IMR-90 (cell line): ENCODE measurements at regions not wholly inside any gene's neighbourhood (a gene's known extent, or its start where the extent isn't known, plus 50 kb on each side); places are given as distances from the start of the nearest gene placed in this dataset.

ENCODE experiments used
- ATAC-seq: fragments of 200-7000 bp; cut with Tn5 transposase; 2 replicates; pipeline ENCODE4 v1.9.1; 2020; ENCODE audit warnings: low read depth, mild to moderate bottlenecking, moderate library complexity
- BruUV-seq: library from RNA; stranded (reverse); fragments of 400-500 nt; replicated peaks from 2 replicates; lab custom pipeline; 2021; lab: Mats Ljungman, UMichigan
- CTCF ChIA-PET: fragments of 300-600 bp; formaldehyde crosslinking; extraction: SDS; loops from one replicate; lab custom pipeline; 2021; ENCODE audit warnings: antibody characterized with exemption; lab: Yijun Ruan, JAX
- POLR2A ChIA-PET: fragments of 300-600 bp; sonication (Branson Sonifier 250); formaldehyde crosslinking; loops from one replicate; lab custom pipeline; 2022; ENCODE audit warnings: antibody characterized with exemption; ENCODE audit not compliant: unreplicated experiment; lab: Charles Lee
- DNase-seq: peaks from one replicate; pipeline ENCODE4 v3.0.0; 2013
- H2AFZ ChIP-seq: replicated peaks from 2 replicates; pipeline ENCODE3; 2013; ENCODE audit warnings: low read length, mild to moderate bottlenecking; ENCODE audit not compliant: poor library complexity
- H2AK5ac ChIP-seq: 2 replicates; pipeline ENCODE4 v1.6.1; 2013; ENCODE audit warnings: low read depth, low read length, inconsistent platforms
- H2AK9ac ChIP-seq: replicated peaks from 2 replicates; pipeline ENCODE3; 2013; ENCODE audit warnings: mild to moderate bottlenecking, low read depth, low read length, moderate library complexity; ENCODE audit not compliant: poor library complexity
- H2BK120ac ChIP-seq: 2 replicates; pipeline ENCODE4 v1.6.1; 2013; ENCODE audit warnings: low read depth, low read length, inconsistent platforms
- H2BK15ac ChIP-seq: 3 replicates; pipeline ENCODE4 v1.6.1; 2013; ENCODE audit warnings: low read depth, low read length, inconsistent platforms
- H2BK20ac ChIP-seq: 2 replicates; pipeline ENCODE4 v1.6.1; 2013; ENCODE audit warnings: low read depth, mild to moderate bottlenecking, inconsistent platforms, low read length, moderate library complexity
- H2BK5ac ChIP-seq: 2 replicates; pipeline ENCODE4 v1.6.1; 2013; ENCODE audit warnings: mild to moderate bottlenecking, low read depth, low read length, inconsistent platforms; ENCODE audit not compliant: poor library complexity, severe bottlenecking
- H3K14ac ChIP-seq: replicated peaks from 2 replicates; pipeline ENCODE4 v1.6.1; 2013; ENCODE audit warnings: low read depth, low read length, inconsistent platforms
- H3K18ac ChIP-seq: 2 replicates; pipeline ENCODE4 v1.6.1; 2013; ENCODE audit warnings: low read depth, low read length, control low read depth
- H3K23ac ChIP-seq: 2 replicates; pipeline ENCODE4 v1.6.1; 2013; ENCODE audit warnings: low read depth, low read length, inconsistent platforms
- H3K27ac ChIP-seq: 2 replicates; pipeline ENCODE4 v1.5.1; 2013; ENCODE audit warnings: mild to moderate bottlenecking, control low read depth, low read length; ENCODE audit not compliant: insufficient read depth
- H3K27me3 ChIP-seq: 2 replicates; pipeline ENCODE4 v1.6.1; 2013; ENCODE audit warnings: low read length; ENCODE audit not compliant: control insufficient read depth, insufficient read depth
- H3K36me3 ChIP-seq: 2 replicates; pipeline ENCODE4 v1.6.1; 2013; ENCODE audit warnings: low read length, mixed read lengths; ENCODE audit not compliant: control insufficient read depth, insufficient read depth
- H3K4ac ChIP-seq: 2 replicates; pipeline ENCODE4 v1.6.1; 2013; ENCODE audit warnings: low read depth, low read length, inconsistent platforms
- H3K4me1 ChIP-seq: 2 replicates; pipeline ENCODE4 v1.6.1; 2013; ENCODE audit warnings: low read length, mixed read lengths; ENCODE audit not compliant: control insufficient read depth, insufficient read depth
- H3K4me2 ChIP-seq: 2 replicates; pipeline ENCODE4 v1.6.1; 2013; ENCODE audit warnings: low read depth, mild to moderate bottlenecking, control low read depth, low read length, moderate library complexity
- H3K4me3 ChIP-seq: 2 replicates; pipeline ENCODE4 v1.5.1; 2013; ENCODE audit warnings: low read depth, mild to moderate bottlenecking, control low read depth, low read length, moderate library complexity; ENCODE audit not compliant: insufficient read depth
- H3K56ac ChIP-seq: 2 replicates; pipeline ENCODE4 v1.6.1; 2013; ENCODE audit warnings: low read length, inconsistent platforms; ENCODE audit not compliant: insufficient read depth; ENCODE audit errors: extremely low read depth
- H3K79me1 ChIP-seq, 2 experiments: 2 replicates each; pipeline ENCODE4 v1.6.1; 2013; ENCODE audit warnings: low read length in 2 of 2, inconsistent platforms in 1 of 2, low read depth in 1 of 2
- H3K9ac ChIP-seq: 2 replicates; pipeline ENCODE4 v1.6.1; 2013; ENCODE audit warnings: low read depth, low read length, control low read depth
- H3K9me1 ChIP-seq: 2 replicates; pipeline ENCODE4 v1.6.1; 2013; ENCODE audit warnings: low read length, inconsistent platforms; ENCODE audit not compliant: insufficient read depth
- H3K9me3 ChIP-seq: 2 replicates; pipeline ENCODE4 v1.6.1; 2013; ENCODE audit warnings: low read length; ENCODE audit not compliant: control insufficient read depth, insufficient read depth
- H4K20me1 ChIP-seq: 2 replicates; pipeline ENCODE4 v1.6.1; 2013; ENCODE audit warnings: low read length, inconsistent platforms; ENCODE audit not compliant: insufficient read depth
- H4K5ac ChIP-seq: 2 replicates; pipeline ENCODE4 v1.6.1; 2013; ENCODE audit warnings: mild to moderate bottlenecking, low read depth, low read length, control low read depth
- H4K8ac ChIP-seq, 2 experiments: 2 replicates each; pipeline ENCODE4 v1.6.1; 2013; ENCODE audit warnings: low read depth in 2 of 2, low read length in 2 of 2, control low read depth in 1 of 2, inconsistent platforms in 1 of 2
- H4K91ac ChIP-seq: 2 replicates; pipeline ENCODE4 v1.6.1; 2013; ENCODE audit warnings: low read depth, low read length, inconsistent platforms; ENCODE audit not compliant: insufficient read depth
- BHLHE40 ChIP-seq: fragments of 150-350 bp; IDR thresholded peaks from 2 replicates; pipeline ENCODE4 v1.6.1; 2016; ENCODE audit warnings: mild to moderate bottlenecking, low read depth, low read length
- CEBPB ChIP-seq: IDR thresholded peaks from 2 replicates; pipeline ENCODE4 v1.6.1; 2012; ENCODE audit warnings: low read depth, low read length, improper control_type of control experiment
- CHD1 ChIP-seq: IDR thresholded peaks from 2 replicates; pipeline ENCODE4 v1.6.1; 2012; ENCODE audit warnings: low read depth, low read length, improper control_type of control experiment
- CTCF ChIP-seq: conservative IDR thresholded peaks from 2 replicates; pipeline ENCODE4 v1.5.1; 2012; ENCODE audit warnings: mild to moderate bottlenecking, low read depth, low read length, improper control_type of control experiment
- ELK1 ChIP-seq: fragments of 150-350 bp; IDR thresholded peaks from 2 replicates; pipeline ENCODE4 v1.6.1; 2016; ENCODE audit warnings: low read depth, mild to moderate bottlenecking, low read length, moderate library complexity, borderline replicate concordance
- FOS ChIP-seq: fragments of 150-350 bp; IDR thresholded peaks from 2 replicates; pipeline ENCODE4 v1.6.1; 2016; ENCODE audit warnings: low read depth, low read length
- MAFK ChIP-seq: IDR thresholded peaks from 2 replicates; pipeline ENCODE4 v1.6.1; 2012; ENCODE audit warnings: low read depth, low read length, improper control_type of control experiment
- MAZ ChIP-seq: IDR thresholded peaks from 2 replicates; pipeline ENCODE4 v1.6.1; 2012; ENCODE audit warnings: low read depth, mild to moderate bottlenecking, low read length, improper control_type of control experiment, moderate library complexity, borderline replicate concordance
- MXI1 ChIP-seq: IDR thresholded peaks from 2 replicates; pipeline ENCODE4 v1.6.1; 2012; ENCODE audit warnings: low read depth, mild to moderate bottlenecking, low read length, moderate library complexity, borderline replicate concordance
- NFE2L2 ChIP-seq: fragments of 150-350 bp; IDR thresholded peaks from 2 replicates; pipeline ENCODE4 v1.6.1; 2016; ENCODE audit warnings: low read depth, mild to moderate bottlenecking, low read length
- POLR2A ChIP-seq: IDR thresholded peaks from 2 replicates; pipeline ENCODE4 v1.6.1; 2012; ENCODE audit warnings: mild to moderate bottlenecking, low read depth, low read length
- RAD21 ChIP-seq: IDR thresholded peaks from 2 replicates; pipeline ENCODE4 v1.6.1; 2012; ENCODE audit warnings: low read length, improper control_type of control experiment
- RCOR1 ChIP-seq: IDR thresholded peaks from 2 replicates; pipeline ENCODE4 v1.6.1; 2012; ENCODE audit warnings: mild to moderate bottlenecking, low read length, improper control_type of control experiment; ENCODE audit not compliant: insufficient replicate concordance
- RFX5 ChIP-seq: IDR thresholded peaks from 2 replicates; pipeline ENCODE4 v1.8.0; 2012; ENCODE audit warnings: low read depth, mild to moderate bottlenecking, low read length, moderate library complexity
- SMC3 ChIP-seq: fragments of 150-350 bp; IDR thresholded peaks from 2 replicates; pipeline ENCODE4 v1.6.1; 2016; ENCODE audit warnings: low read depth, mild to moderate bottlenecking, antibody characterized with exemption, low read length, moderate library complexity
- USF2 ChIP-seq: fragments of 150-350 bp; IDR thresholded peaks from 2 replicates; pipeline ENCODE4 v1.6.1; 2017; ENCODE audit warnings: mild to moderate bottlenecking, antibody characterized with exemption, low read length, low read depth
- WGBS, 2 experiments: methylation state at CpG; one replicate each; pipeline versions ENCODE4 v1.1.5 to v1.1.7; 2013; ENCODE audit warnings: missing lambda C conversion rate in 2 of 2; ENCODE audit not compliant: insufficient read length in 1 of 2; ENCODE audit errors: extremely low coverage in 2 of 2; 5-methylcytosine and 5-hydroxymethylcytosine counted together
- dilution Hi-C: fragments of 300-500 bp; cut with HindIII; formaldehyde crosslinking; loops from one replicate; pipeline ENCODE4 v1.14.3; 2018; ENCODE audit warnings: low sequenced_read_pairs; ENCODE audit not compliant: unreplicated experiment
- in situ Hi-C: fragments of 300-500 bp; cut with MboI; formaldehyde crosslinking; loops from 3 replicates; pipeline ENCODE4 v1.14.3; 2019; ENCODE audit warnings: low sequenced_read_pairs, inconsistent platforms, mixed read lengths
- intact Hi-C: fragments of 100-400 bp; cut with micrococcal nuclease; formaldehyde crosslinking; loops from 2 replicates; pipeline ENCODE4 v1.10.0; 2022

GRCh38 chr1:38291906-38292521, 245.4 kb upstream of the POU3F1 start:
- H4K8ac ChIP-seq: no peak overlapping the region
- H2AK5ac ChIP-seq: no peak overlapping the region
- no peak overlapping the region for H2BK15ac ChIP-seq
- no peaks in the 10 kb centered on the region for H3K79me1 ChIP-seq
- H3K36me3 ChIP-seq: no peaks in the 10 kb centered on the region
- dilution Hi-C loops (no loop called here), intact Hi-C loops (no loop called here), in situ Hi-C loops (no loop called here)
- H3K18ac ChIP-seq: no peak overlapping the region
- no peak for TF ChIP-seq FOS
- no peak for TF ChIP-seq CEBPB
- TF ChIP-seq CTCF: no peak
- TF ChIP-seq SMC3: no peak
- no peak for TF ChIP-seq RFX5
- no peak for TF ChIP-seq MAFK
- no peak for TF ChIP-seq RAD21
- TF ChIP-seq CHD1: no peak
- TF ChIP-seq RCOR1: no peak
- no peak for TF ChIP-seq USF2
- TF ChIP-seq NFE2L2: no peak
- TF ChIP-seq MAZ: no peak
- TF ChIP-seq ELK1: no peak
- TF ChIP-seq POLR2A: no peak
- no peak for TF ChIP-seq MXI1
- no peak for TF ChIP-seq BHLHE40
- WGBS, 2 experiments: 15% methylated on average over 22 of the region's 26 CpGs; no CpG with 5 or more reads in 1 of the 2 experiments
- H3K14ac ChIP-seq: no peak overlapping the region
- H3K27me3 ChIP-seq: 0 out of 2 replicates have a peak, but pooled peaks cover 3% of the 10 kb centered on the region
- H3K4ac ChIP-seq: no peak overlapping the region
- H4K91ac ChIP-seq: no peak overlapping the region
- no peaks in the 10 kb centered on the region for H4K20me1 ChIP-seq
- no peak overlapping the region for H2BK5ac ChIP-seq
- no peaks in the 10 kb centered on the region for H3K9me1 ChIP-seq
- H2BK120ac ChIP-seq: no peak overlapping the region
- no peak overlapping the region for H3K4me3 ChIP-seq
- no peak overlapping the region for H2AK9ac ChIP-seq
- H3K4me1 ChIP-seq: no peaks in the 10 kb centered on the region
- peak overlapping the region; percentile 44 for H2AFZ ChIP-seq
- H3K56ac ChIP-seq: no peak overlapping the region
- DNase-seq (no peak), ATAC-seq (no peak)
- BruUV-seq: no TSS peak
- H4K5ac ChIP-seq: no peak overlapping the region
- no peak overlapping the region for H3K27ac ChIP-seq
- no peaks in the 10 kb centered on the region for H3K9me3 ChIP-seq
- CTCF ChIA-PET: no interaction called here
- no peak overlapping the region for H3K4me2 ChIP-seq
- POLR2A ChIA-PET: no interaction called here
- no peak overlapping the region for H3K23ac ChIP-seq
- H3K9ac ChIP-seq: no peak overlapping the region
- no peak overlapping the region for H2BK20ac ChIP-seq
